ENCODE measurements at regions not wholly inside any gene's neighbourhood (a gene's known extent, or its start where the extent isn't known, plus 50 kb on each side); places are given as distances from the start of the nearest gene placed in this dataset.
"Not testable (repeated sequence)": the region's sequence is repeated elsewhere in the genome, so short reads cannot be mapped to it uniquely, and the experiment has no call there.

DNA sequence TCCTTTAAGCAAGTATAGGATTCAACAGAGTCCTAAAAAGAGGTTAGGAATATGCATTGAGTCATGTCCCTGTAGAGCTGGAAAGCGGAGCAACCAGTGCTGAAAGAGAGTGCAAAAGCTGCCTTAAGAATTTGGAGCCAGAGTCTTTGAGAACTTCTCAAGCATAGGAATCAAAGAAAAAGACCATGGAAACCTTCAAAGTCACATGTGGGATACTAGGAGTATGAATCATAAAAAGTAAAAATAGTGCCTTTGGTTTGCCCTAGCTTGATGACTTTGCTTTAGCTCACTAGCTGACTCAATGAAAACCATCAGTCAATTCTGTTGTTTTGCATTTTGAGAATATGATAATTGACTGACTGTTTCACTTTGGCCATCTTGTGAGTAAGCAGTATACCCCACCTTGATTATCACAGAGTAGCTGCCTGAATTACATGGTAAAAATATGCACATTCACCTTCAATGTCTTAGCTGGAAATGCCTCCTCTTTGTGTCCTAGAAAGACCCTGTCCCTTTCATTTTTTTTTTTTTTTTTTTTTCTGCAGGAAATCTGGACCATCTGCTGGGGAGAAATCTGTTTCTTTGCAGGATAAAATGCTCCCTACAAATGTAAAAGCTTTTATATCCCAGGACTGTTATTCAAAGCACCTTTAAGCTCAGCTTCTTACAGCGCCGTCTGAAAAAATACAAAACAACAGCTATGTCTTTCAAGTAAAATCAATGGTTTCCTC, 248.6 kb upstream of the KRR1 start:
- no peak for TF ChIP-seq ZNF274 (IDR thresholded peaks at IDR 0.05; ENCODE audit: low read depth, low read length)
- H3K4me3 ChIP-seq (ENCODE audit: low read length) = no peak overlapping the region

- no peak for TF ChIP-seq ZNF274 (IDR thresholded peaks at IDR 0.05; ENCODE audit: low read depth, low read length)
- no peak overlapping the region for H3K4me3 ChIP-seq (ENCODE audit: low read length)
Observed at GRCh38 chr12:75759196-75759595, 247.8 kb upstream of the KRR1 start.

GRCh38 chr12:75756771-75757170, 245.4 kb upstream of the KRR1 start:
- no peak overlapping the region for H3K4me3 ChIP-seq (ENCODE audit: low read length)
- TF ChIP-seq ZNF274 (IDR thresholded peaks at IDR 0.05; ENCODE audit: low read depth, low read length) = no peak

GRCh38 chr12:75756111-75756510, 244.7 kb upstream of the KRR1 start:
- TF ChIP-seq ZNF274 (IDR thresholded peaks at IDR 0.05; ENCODE audit: low read depth, low read length) = no peak
- H3K4me3 ChIP-seq (ENCODE audit: low read length) = no peak overlapping the region

DNA sequence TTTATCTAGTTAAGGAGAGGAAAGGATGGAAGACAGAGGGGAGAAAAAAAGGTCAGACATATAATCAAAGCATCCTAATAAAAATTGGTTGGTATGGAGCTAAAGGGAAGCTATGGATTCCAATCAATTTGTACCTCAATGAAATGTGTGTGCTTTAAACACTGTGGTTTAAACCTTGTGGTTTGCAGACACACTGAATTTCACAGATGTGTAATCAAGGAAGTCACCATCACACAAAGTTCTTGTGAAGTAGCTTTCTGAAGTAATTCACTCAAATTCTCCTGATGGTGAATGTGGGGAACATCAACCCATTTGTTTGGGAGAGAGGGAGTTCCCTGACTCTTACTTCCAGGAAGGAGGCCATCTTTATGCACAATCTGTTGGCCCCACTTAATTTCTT, 243.3 kb upstream of the KRR1 start:
- TF ChIP-seq ZNF274 (IDR thresholded peaks at IDR 0.05; ENCODE audit: low read depth, low read length) = no peak

DNA sequence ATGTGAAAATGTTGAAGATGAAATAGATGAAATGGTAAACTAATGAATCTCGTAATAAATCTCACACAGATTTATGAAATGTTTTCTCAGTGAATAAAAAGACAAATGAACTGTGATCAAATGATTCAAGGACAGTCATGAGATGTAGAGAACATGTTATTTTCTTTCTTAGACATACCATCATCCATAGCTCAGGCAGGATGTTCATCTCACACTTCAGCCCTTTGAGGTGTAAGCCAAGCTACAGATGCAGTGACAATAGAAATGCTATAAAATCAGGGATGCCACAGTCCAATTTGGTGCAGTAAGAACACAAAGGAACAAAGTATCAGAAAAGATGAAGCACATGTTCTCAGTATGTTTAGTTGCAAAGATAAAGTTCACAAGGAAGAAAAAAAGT, 242.7 kb upstream of the KRR1 start:
- no peak for TF ChIP-seq ZNF274 (IDR thresholded peaks at IDR 0.05; ENCODE audit: low read depth, low read length)
- no peak overlapping the region for H3K4me3 ChIP-seq (ENCODE audit: low read length)

More for the DNA sequence above, 243.3 kb upstream of the KRR1 start:
- no peak overlapping the region for H3K4me3 ChIP-seq (ENCODE audit: low read length)

- TF ChIP-seq ZNF274 (IDR thresholded peaks at IDR 0.05; ENCODE audit: low read depth, low read length) = no peak
- no peak overlapping the region for H3K4me3 ChIP-seq (ENCODE audit: low read length)
Observed at GRCh38 chr12:75751769-75752471, 240.5 kb upstream of the KRR1 start.

- no peak for TF ChIP-seq ZNF274 (IDR thresholded peaks at IDR 0.05; ENCODE audit: low read depth, low read length)
- H3K4me3 ChIP-seq (ENCODE audit: low read length) = no peak overlapping the region
Observed at GRCh38 chr12:75750716-75751306, 239.4 kb upstream of the KRR1 start.

DNA sequence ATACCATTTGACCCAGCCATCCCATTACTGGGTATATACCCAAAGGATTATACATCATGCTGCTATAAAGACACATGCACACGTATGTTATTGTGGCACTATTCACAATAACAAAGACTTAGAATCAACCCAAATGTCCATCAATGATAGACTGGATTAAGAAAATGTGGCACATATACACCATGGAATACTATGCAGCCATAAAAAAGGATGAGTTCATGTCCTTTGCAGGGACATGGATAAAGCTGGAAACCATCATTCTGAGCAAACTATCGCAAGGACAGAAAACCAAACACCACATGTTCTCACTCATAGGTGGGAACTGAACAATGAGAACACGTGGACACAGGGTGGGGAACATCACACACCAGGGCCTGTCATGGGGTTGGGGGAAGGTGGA, 237.6 kb upstream of the KRR1 start:
- not testable (repeated sequence) for H3K4me3 ChIP-seq (ENCODE audit: low read length)

GRCh38 chr12:75748136-75748535, 236.7 kb upstream of the KRR1 start:
- no peak for TF ChIP-seq ZNF274 (IDR thresholded peaks at IDR 0.05; ENCODE audit: low read depth, low read length)
- no peak overlapping the region for H3K4me3 ChIP-seq (ENCODE audit: low read length)

DNA sequence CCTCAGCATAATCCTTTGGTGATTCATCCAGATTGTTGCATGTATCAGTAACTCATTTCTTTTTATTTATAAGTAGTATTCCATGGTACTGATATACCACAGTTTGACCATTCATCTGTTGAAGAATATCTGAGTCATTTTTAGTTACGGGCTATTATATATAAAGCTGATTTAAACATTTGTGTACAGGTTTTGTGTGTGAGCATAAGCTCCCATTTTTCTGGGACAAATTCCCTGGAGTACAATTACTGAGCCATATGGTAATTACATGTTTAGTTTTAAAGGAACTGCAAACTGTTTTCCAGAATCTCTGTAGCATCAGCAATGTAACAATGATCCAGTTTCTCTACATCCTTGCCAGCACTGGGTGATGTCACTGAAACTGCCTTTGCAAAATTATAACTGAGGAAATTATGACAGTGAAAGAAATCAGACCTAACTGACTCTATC, 236.2 kb upstream of the KRR1 start:
- no peak overlapping the region for H3K4me3 ChIP-seq (ENCODE audit: low read length)
- no peak for TF ChIP-seq ZNF274 (IDR thresholded peaks at IDR 0.05; ENCODE audit: low read depth, low read length)

DNA sequence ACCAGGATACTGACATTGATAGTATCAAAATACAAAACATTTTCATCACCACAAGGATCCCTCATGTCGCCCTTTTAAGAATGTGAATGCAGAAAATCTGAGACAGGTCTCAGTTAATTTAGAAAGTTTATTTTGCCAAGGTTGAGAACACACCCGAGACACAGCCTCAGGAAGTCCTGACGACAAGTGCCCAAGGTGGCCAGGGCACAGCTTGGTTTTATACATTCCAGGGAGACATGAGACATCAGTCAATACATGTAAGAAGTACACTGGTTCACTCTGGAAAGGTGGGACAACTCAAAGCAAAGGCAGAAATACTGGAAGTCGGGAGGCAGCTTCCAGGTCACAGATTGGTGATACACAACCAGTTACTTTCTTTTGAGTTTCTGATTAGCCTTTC, 235.2 kb upstream of the KRR1 start:
- no peak for TF ChIP-seq ZNF274 (IDR thresholded peaks at IDR 0.05; ENCODE audit: low read depth, low read length)
- H3K4me3 ChIP-seq (ENCODE audit: low read length) = no peak overlapping the region

DNA sequence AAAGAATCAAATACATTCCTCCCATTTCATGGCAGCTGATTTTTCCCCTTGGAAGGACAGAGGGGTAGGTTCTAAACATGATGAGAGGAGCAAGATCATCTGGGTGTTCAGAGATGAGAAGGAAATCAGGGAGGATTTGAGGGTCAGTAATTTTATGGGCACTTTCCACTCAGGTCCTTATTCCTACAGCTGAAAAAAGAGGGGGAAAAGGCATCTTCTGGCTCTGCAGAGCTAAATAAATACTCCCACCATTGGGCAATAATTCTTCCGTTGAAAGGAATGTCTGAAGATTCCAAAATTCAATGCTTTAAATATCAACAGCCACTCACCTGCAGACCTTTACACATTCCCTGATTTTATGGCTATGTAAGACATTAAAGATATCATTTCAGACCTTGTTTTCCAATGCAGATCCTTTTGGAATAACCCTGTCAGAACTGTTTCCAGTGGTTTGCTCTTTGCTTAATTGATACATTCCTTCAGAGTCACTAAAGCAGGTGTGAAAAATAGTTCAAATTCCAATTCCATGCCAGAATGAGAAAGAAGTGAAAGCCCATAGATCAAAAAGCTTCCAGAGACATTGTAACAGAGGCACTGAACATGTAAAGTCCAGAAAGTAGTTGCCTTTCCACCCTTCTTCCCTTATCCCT, 233.3 kb upstream of the KRR1 start:
- TF ChIP-seq ZNF274 (IDR thresholded peaks at IDR 0.05; ENCODE audit: low read depth, low read length) = no peak
- no peak overlapping the region for H3K4me3 ChIP-seq (ENCODE audit: low read length)

DNA sequence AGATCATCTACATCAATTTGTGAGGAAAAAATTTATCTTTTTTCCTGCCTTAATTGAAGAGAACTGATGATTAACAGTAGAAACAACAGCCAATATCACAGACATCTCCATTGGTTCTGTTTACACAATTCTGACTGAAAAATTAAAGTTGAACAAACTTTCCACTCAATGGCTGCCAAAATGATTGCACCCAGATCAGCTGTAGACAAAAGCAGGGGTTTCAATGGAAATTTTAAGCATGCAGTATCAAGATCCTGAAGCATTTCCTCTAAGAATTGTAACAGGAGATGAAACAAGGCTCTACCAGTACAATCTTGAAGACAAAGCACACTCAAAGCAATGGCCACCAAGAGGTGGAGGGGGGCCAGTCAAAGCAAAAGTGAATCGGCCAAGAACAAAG, 231.6 kb upstream of the KRR1 start:
- no peak overlapping the region for H3K4me3 ChIP-seq (ENCODE audit: low read length)
- no peak for TF ChIP-seq ZNF274 (IDR thresholded peaks at IDR 0.05; ENCODE audit: low read depth, low read length)

DNA sequence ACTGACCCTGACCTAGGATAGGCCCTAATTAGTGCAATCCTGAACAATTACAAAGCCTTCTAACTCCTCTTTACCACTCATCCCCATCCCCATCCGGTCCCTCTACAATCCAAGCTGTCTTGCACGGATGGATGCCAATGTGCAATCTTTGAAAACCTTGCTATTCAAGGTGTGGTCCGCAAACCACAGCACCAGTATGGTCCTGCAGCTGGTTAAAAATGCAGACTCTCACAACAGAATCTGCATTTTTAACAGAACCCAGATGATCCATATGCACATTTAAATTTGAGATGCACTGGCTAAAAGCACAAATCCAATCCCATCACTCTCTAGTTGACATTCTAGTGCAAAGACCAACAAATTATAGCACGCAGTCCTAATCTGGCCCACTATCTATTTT, 230.6 kb upstream of the KRR1 start:
- TF ChIP-seq ZNF274 (IDR thresholded peaks at IDR 0.05; ENCODE audit: low read depth, low read length) = no peak
- H3K4me3 ChIP-seq (ENCODE audit: low read length) = no peak overlapping the region

Data from GM08714 (cell line).